Left lobe of liver (tissue), 2 donors: ENCODE measurements at regions not wholly inside any gene's neighbourhood (a gene's known extent, or its start where the extent isn't known, plus 50 kb on each side); places are given as distances from the start of the nearest gene placed in this dataset.
"Not testable (repeated sequence)": the region's sequence is repeated elsewhere in the genome, so short reads cannot be mapped to it uniquely, and the experiment has no call there.

Experiments used
- ATAC-seq: fragments of 200-7000 bp; cut with Tn5 transposase; one replicate; pipeline ENCODE4 v1.9.1; 2020; ENCODE audit warnings: mild to moderate bottlenecking, moderate library complexity
- DNase-seq: peaks from one replicate; pipeline ENCODE4 v3.0.0-alpha.2; 2020; ENCODE audit warnings: low spot score
- donor health status: DM: no; HTN: no; CAD: no; lungs with moderate emphysema.
- donor health status: DM: no; HTN: yes; CAD: no.

DNA sequence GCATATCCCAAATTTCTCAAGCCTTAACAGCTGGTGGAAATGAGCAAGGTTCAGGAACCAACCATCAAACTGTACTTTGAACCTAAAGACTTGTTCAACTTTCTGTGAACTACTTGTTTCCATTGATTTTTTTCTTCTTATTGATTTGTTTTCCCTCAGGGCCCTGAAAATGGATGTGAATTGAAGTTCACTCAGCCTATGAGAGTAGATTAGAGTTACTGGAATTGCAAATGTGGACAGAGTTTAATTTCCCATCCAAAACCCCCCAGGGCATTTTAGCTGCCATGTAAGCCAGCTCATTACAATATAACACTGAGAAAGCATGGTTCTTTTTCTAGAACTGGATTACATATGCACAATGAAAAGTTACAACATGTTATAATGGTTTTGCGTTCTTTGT lies 1105.7 kb downstream of the REEP3 start:
- ATAC-seq (no peak), DNase-seq (no peak)

DNA sequence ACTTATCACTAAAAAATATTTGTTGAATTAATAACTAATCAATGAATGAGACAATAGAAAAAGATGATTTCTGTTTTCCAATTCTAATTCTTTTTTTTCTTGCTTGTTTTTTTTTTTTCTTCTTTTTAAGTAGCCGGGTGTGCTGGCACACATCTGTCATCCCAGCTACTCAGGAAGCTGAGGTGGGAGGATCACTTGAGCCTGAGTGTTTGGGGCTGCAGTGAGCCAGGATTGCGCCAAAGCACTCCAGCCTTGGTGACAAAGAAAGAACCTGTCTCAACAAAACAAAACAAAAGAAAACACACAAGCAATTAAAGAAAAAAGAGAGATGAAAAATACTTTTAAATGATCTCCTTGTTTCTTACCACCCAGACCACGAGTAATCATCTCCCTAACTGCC lies 1109.3 kb downstream of the REEP3 start:
- ATAC-seq (no peak), DNase-seq (no peak)

DNA sequence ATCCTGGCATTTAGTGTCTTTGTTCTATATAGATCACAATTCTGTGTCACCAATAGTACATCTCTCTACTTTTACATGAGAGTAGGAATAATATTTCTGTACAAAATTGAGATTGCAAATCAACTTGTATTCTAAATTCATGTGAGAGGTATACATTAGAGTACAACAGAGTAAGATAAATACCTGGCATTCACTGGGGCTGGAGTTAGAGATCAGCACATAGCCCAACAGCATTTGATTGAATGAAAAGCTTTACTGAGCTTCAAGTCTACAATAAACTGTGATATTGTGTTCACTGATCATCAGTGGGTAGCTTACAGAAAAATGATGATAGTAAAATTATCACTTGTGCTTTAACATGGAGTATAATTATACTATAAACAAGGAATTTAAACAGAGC lies 1114.7 kb downstream of the REEP3 start:
- DNase-seq = no peak
- ATAC-seq = no peak

- DNase-seq = no peak
- no peak for ATAC-seq
Measured at GRCh38 chr10:64636461-64636860, 1115.3 kb downstream of the REEP3 start.

GRCh38 chr10:64637939-64638338 lies 1116.7 kb downstream of the REEP3 start:
- ATAC-seq (peak; percentile 78), DNase-seq (no peak)

DNA sequence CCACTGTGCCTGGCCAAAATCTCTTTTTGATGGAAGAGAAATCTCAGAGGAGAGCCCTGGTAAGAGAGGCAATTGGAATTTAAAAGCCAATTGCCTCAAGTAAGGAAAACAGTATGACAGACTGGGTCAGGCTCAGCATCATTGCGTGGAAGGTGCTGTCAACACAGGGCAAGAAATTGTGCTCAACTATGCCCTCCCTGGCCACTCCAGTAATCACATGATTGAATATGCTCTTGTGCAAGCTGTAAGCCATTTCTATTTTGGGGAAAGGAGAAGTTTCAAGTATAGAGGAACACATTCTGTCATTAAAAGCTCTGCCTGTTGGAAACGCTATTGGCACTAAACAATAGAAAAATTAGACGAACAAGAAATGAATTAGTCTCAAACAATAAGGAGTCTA lies 1127.7 kb downstream of the REEP3 start:
- DNase-seq = no peak
- peak; percentile 78 for ATAC-seq

- no peak for DNase-seq
- ATAC-seq = no peak
Measured at GRCh38 chr10:64658528-64658927, 1137.3 kb downstream of the REEP3 start.

DNA sequence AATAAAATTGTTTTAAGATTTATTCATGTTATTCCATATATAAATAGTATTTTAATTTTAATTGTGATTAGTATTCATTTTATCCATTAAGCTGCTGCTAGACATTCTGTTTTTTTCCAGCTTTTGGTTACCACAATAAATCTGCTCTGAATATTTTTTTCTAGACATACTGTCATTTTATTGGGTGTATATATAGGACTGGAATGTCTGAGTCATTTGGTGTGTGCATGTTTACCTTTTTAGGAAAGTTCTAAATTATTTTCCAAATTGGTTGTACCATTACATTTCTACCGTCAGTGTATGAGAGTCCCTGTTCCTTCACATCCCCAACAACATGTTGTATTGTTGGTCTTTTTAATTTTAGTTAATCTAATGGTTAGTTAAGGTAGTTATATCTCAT lies 1138.1 kb downstream of the REEP3 start:
- DNase-seq = no peak
- no peak for ATAC-seq

DNA sequence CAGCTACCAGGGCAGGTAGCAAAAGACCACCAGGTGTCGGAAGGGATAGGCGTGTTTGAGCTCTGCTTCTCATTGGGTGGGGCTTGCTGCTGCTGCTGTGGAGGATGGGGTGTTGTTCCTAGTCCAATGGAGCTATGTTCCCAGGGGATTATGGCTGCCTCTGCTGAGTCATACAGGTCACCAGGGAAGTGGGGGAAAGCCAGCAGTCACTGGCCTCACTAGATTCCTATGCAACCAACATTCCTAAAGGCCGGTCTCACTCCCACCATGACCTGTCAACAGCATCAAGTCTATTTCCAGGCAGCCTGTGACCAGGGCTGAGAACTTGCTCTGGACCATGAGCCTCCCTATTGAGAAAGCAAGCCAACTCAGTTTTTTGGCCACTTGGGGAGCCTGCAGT lies 1160.8 kb downstream of the REEP3 start:
- no peak for ATAC-seq
- no peak for DNase-seq

DNA sequence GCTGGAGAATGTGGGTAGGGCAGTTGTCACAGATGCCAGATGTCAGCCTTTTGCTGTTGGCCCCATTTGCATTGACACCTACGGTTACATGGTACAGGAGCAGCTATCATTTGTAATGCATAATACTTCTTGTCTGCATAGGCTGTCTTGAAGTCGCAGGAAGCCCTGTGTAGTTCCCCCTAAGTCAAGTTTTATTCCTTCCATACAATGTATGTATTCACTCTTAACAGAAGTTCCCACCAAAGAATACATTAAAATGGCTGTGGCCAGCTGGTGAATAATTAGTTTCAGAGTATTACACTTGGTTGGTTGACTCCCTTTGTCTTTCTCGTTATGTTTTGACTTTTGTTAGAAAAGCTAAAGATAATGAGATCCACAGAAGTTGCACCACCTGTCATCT lies 1169.0 kb downstream of the REEP3 start:
- DNase-seq (no peak), ATAC-seq (no peak)

- ATAC-seq (no peak), DNase-seq (no peak)
Measured at GRCh38 chr10:64699244-64699643, 1178.0 kb downstream of the REEP3 start.

GRCh38 chr10:64702086-64702485 lies 1180.9 kb downstream of the REEP3 start:
- not testable (repeated sequence) for ATAC-seq

DNA sequence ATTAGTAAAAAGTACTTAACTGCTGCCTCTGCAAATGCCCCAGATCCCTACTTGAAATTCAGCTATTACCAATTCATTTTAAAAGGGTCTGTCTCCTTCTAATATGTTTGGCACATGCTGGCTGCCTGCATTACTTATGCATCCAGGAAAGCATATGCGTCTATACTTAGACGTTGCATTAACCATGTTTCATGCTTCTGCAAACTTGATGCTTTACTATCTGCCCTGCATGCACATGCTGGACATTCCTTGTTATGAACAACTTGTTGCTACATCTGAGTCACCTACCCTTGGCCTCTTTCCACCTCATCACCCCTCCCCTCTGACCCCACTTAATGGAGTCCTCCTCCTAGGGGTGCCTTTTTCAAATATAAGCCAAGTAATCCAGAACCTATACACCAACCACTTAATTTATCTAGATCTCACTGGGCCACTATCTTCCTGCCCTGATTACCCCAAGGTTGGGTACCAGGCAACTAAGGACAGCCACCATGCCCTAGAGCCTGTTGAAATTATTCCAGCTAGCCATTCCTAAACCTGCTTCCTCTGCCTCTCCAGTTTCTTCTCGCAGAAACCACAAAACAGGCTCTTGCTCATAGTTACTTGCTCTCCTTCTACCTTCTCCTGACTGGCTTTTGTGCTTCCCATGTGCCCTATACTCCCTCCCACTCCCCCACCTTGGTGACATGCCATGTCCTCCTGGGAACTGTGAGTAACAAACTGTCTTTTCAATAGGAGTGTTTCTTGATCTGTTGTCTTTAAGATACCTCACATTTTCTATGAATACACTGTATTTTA lies 1187.9 kb downstream of the REEP3 start:
- DNase-seq (no peak), ATAC-seq (no peak)

More at GRCh38 chr10:64702086-64702485, 1180.9 kb downstream of the REEP3 start:
- DNase-seq = not testable (repeated sequence)

- ATAC-seq (no peak), DNase-seq (no peak)
Measured at GRCh38 chr10:64726466-64726865, 1205.3 kb downstream of the REEP3 start.

- ATAC-seq (no peak), DNase-seq (no peak)
Measured at GRCh38 chr10:64731016-64731415, 1209.8 kb downstream of the REEP3 start.

- DNase-seq = no peak
- no peak for ATAC-seq
Measured at GRCh38 chr10:64732372-64732957, 1211.3 kb downstream of the REEP3 start.

GRCh38 chr10:64733980-64734379 lies 1212.8 kb downstream of the REEP3 start:
- ATAC-seq = peak; percentile 59
- no peak for DNase-seq

DNA sequence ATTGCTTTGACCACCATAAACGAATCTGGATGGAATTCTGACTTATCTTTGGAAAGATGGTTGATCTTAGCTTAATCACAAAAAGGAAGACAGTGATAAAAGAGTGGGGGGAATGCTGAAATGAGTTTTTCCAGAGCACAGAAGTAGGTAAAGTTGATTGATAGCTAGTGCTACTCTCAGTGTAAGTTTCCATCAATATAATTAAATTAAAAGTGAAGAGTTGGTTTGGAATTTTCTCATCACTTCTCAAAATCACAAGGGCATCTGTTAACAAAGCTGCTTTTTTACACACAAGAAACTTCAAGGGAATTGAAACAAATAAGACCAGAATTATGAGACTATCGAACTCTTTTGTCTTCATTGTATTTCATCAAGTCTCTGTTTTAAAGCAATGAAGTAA lies 1217.3 kb downstream of the REEP3 start:
- ATAC-seq (no peak), DNase-seq (no peak)

DNA sequence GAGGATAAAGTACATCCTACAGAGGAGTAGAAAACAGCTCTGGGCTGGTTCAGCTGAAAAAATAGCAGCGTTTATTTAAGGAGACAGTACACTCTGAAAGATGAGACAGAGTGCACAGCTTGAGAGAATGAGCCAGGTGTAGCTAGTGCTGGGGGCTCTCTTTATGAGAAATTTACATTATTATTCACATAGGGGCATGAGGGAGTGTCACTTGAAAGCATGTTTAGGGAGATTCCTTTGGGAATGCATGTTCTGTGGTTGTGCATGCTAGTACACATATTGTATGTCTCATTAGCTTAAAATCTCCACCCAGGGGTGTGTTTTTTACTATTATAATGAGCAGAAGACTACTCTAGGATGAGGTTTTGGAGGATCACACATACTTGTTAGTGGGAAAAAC lies 1224.4 kb downstream of the REEP3 start:
- ATAC-seq = no peak
- no peak for DNase-seq

DNA sequence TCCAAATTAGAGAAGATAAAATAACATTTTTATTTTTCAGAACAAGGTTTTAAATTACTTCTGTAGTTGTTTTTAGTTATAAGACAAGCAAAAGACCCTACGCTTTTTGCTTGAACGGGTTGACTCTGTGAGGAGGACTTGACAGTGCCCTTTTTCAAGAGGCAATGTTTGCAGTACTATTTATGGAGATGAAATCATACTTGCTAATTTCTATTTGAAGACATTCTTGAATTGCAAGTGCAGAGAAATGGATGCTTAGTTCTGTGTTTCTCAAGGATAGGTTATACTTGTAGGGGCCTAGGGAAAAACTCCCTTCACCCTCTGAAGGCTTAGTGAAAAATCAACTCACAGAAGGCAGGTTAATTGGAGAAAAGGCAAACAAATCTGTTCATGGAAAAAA lies 1229.5 kb downstream of the REEP3 start:
- DNase-seq (no peak), ATAC-seq (no peak)

GRCh38 chr10:64753516-64753915 lies 1232.3 kb downstream of the REEP3 start:
- no peak for DNase-seq
- ATAC-seq = no peak

- no peak for ATAC-seq
- DNase-seq = no peak
Measured at GRCh38 chr10:64760371-64760770, 1239.2 kb downstream of the REEP3 start.

DNA sequence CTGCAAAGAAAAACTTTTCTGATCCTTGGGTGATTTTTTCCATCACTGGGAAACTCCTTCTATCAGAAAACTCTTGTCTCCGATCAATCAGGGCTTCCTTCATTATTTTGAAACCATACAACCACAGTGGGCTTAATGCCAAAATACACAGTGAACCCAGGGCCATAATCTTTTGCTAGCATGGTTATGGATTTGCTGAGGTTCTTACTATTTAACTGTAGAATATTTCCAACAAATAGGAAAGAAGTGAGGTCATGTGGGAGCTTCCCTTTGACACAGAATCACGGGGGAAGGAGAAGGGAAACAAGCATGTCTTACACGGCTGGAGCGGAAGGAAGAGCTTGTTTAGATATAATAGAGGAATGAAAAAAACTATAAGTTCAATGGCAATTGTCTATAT lies 1241.7 kb downstream of the REEP3 start:
- ATAC-seq (no peak), DNase-seq (no peak)
